ENCODE measurements at regions not wholly inside any gene's neighbourhood (a gene's known extent, or its start where the extent isn't known, plus 50 kb on each side); places are given as distances from the start of the nearest gene placed in this dataset.

GRCh38 chr13:40121722-40122121, 466.3 kb downstream of the COG6 start:
- H3K4me1 ChIP-seq (ENCODE audit: insufficient read depth, low read length): peaks cover 6% of the 10 kb centered on the region
- peaks cover 0 to 3% of the 10 kb centered on the region in 2 experiments for H3K9me3 ChIP-seq (ENCODE audit: control insufficient read depth in 1 of 2, insufficient read depth in 1 of 2, low read length in 2 of 2)
- Mint-ChIP-seq H3K9me3 (no peaks in the 10 kb centered on the region), H3K27ac (no peak overlapping the region), H3K27me3 (no peaks in the 10 kb centered on the region), H3K4me1 (ENCODE audit: low read depth) (peaks cover 12% of the 10 kb centered on the region), H3K36me3 (ENCODE audit: low read depth) (no peaks in the 10 kb centered on the region), H3K4me3 (no peak overlapping the region)
- no peaks in the 10 kb centered on the region for H3K27me3 ChIP-seq (ENCODE audit: control insufficient read depth in 1 of 2, insufficient read depth in 2 of 2, low read length in 2 of 2)
- no peak for ATAC-seq (ENCODE audit: poor library complexity)
- ChIA-PET CTCF (no interaction called here), POLR2A (no interaction called here)
- H3K4me3 ChIP-seq (ENCODE audit: low read length): no peak overlapping the region
- no peak for DNase-seq
- no peaks in the 10 kb centered on the region for H3K36me3 ChIP-seq (ENCODE audit: insufficient read depth, low read length)
- TF ChIP-seq CTCF (IDR thresholded peaks at IDR 0.05): no peak
- intact Hi-C loops (cut with DNase I, micrococcal nuclease): no loop called here
- H3K27ac ChIP-seq (ENCODE audit: low read depth in 1 of 2, low read length in 2 of 2): no peak overlapping the region

GRCh38 chr13:40123962-40124632, 468.6 kb downstream of the COG6 start:
- H3K27ac ChIP-seq (ENCODE audit: low read depth in 1 of 2, low read length in 2 of 2): no peak overlapping the region
- peaks cover 0 to 3% of the 10 kb centered on the region in 2 experiments for H3K9me3 ChIP-seq (ENCODE audit: control insufficient read depth in 1 of 2, insufficient read depth in 1 of 2, low read length in 2 of 2)
- ChIA-PET CTCF (no interaction called here), POLR2A (interaction anchor here (0.6 kb wide), 1 partner anchor 537 kb away, joined by 3 read pairs; no protein-coding TSS in a partner anchor)
- Mint-ChIP-seq H3K27me3 (no peaks in the 10 kb centered on the region), H3K4me1 (ENCODE audit: low read depth) (peaks cover 28% of the 10 kb centered on the region), H3K27ac (no peak overlapping the region), H3K9me3 (no peaks in the 10 kb centered on the region), H3K36me3 (ENCODE audit: low read depth) (no peaks in the 10 kb centered on the region), H3K4me3 (no peak overlapping the region)
- no peaks in the 10 kb centered on the region for H3K27me3 ChIP-seq (ENCODE audit: control insufficient read depth in 1 of 2, insufficient read depth in 2 of 2, low read length in 2 of 2)
- DNase-seq (no peak), ATAC-seq (ENCODE audit: poor library complexity) (no peak)
- TF ChIP-seq CTCF (IDR thresholded peaks at IDR 0.05): no peak
- peaks cover 16% of the 10 kb centered on the region for H3K4me1 ChIP-seq (ENCODE audit: insufficient read depth, low read length)
- H3K4me3 ChIP-seq (ENCODE audit: low read length): no peak overlapping the region
- intact Hi-C loops (cut with DNase I, micrococcal nuclease): no loop called here
- no peaks in the 10 kb centered on the region for H3K36me3 ChIP-seq (ENCODE audit: insufficient read depth, low read length)

- CTCF ChIA-PET: no interaction called here
- H3K27ac Mint-ChIP-seq: no peak overlapping the region
Measured at GRCh38 chr13:40124633-40125015, 469.2 kb downstream of the COG6 start.

More at GRCh38 chr13:40124633-40125015, 469.2 kb downstream of the COG6 start:
- H3K36me3 Mint-ChIP-seq (ENCODE audit: low read depth): no peaks in the 10 kb centered on the region
- Histone ChIP-seq H3K36me3 (ENCODE audit: insufficient read depth, low read length) (no peaks in the 10 kb centered on the region), H3K4me1 (ENCODE audit: insufficient read depth, low read length) (peaks cover 19% of the 10 kb centered on the region), H3K9me3 (ENCODE audit: control insufficient read depth in 1 of 2, insufficient read depth in 1 of 2, low read length in 2 of 2) (peaks cover 0 to 3% of the 10 kb centered on the region in 2 experiments), H3K4me3 (ENCODE audit: low read length) (no peak overlapping the region), H3K27ac (ENCODE audit: low read depth in 1 of 2, low read length in 2 of 2) (no peak overlapping the region), H3K27me3 (ENCODE audit: control insufficient read depth in 1 of 2, insufficient read depth in 2 of 2, low read length in 2 of 2) (no peaks in the 10 kb centered on the region)
- peaks cover 28% of the 10 kb centered on the region for H3K4me1 Mint-ChIP-seq (ENCODE audit: low read depth)
- POLR2A ChIA-PET: no interaction called here
- no peak for ATAC-seq (ENCODE audit: poor library complexity)
- no peak for DNase-seq
- intact Hi-C loops (cut with DNase I, micrococcal nuclease): no loop called here
- no peak overlapping the region for H3K4me3 Mint-ChIP-seq
- no peaks in the 10 kb centered on the region for H3K9me3 Mint-ChIP-seq
- H3K27me3 Mint-ChIP-seq: no peaks in the 10 kb centered on the region
- no peak for TF ChIP-seq CTCF (IDR thresholded peaks at IDR 0.05)
